IMR-90 (cell line): ENCODE measurements at regions not wholly inside any gene's neighbourhood (a gene's known extent, or its start where the extent isn't known, plus 50 kb on each side); places are given as distances from the start of the nearest gene placed in this dataset.

Experiments
- CHD1 ChIP-seq: IDR thresholded peaks from 2 replicates; pipeline ENCODE4 v1.6.1; 2012; ENCODE audit warnings: low read depth, low read length, improper control_type of control experiment
- FOS ChIP-seq: fragments of 150-350 bp; IDR thresholded peaks from 2 replicates; pipeline ENCODE4 v1.6.1; 2016; ENCODE audit warnings: low read depth, low read length
- MAFK ChIP-seq: IDR thresholded peaks from 2 replicates; pipeline ENCODE4 v1.6.1; 2012; ENCODE audit warnings: low read depth, low read length, improper control_type of control experiment
- MXI1 ChIP-seq: IDR thresholded peaks from 2 replicates; pipeline ENCODE4 v1.6.1; 2012; ENCODE audit warnings: low read depth, mild to moderate bottlenecking, low read length, moderate library complexity, borderline replicate concordance
- NFE2L2 ChIP-seq: fragments of 150-350 bp; IDR thresholded peaks from 2 replicates; pipeline ENCODE4 v1.6.1; 2016; ENCODE audit warnings: low read depth, mild to moderate bottlenecking, low read length
- POLR2A ChIP-seq: IDR thresholded peaks from 2 replicates; pipeline ENCODE4 v1.6.1; 2012; ENCODE audit warnings: mild to moderate bottlenecking, low read depth, low read length
- RAD21 ChIP-seq: IDR thresholded peaks from 2 replicates; pipeline ENCODE4 v1.6.1; 2012; ENCODE audit warnings: low read length, improper control_type of control experiment
- RFX5 ChIP-seq: IDR thresholded peaks from 2 replicates; pipeline ENCODE4 v1.8.0; 2012; ENCODE audit warnings: low read depth, mild to moderate bottlenecking, low read length, moderate library complexity
- TF ChIP-seq, protein P1 (sequence below): conservative IDR thresholded peaks from 2 replicates; pipeline ENCODE4 v1.5.1; 2012; ENCODE audit warnings: mild to moderate bottlenecking, low read depth, low read length, improper control_type of control experiment
- TF ChIP-seq, protein P2 (sequence below): fragments of 150-350 bp; IDR thresholded peaks from 2 replicates; pipeline ENCODE4 v1.6.1; 2017; ENCODE audit warnings: mild to moderate bottlenecking, antibody characterized with exemption, low read length, low read depth

DNA sequence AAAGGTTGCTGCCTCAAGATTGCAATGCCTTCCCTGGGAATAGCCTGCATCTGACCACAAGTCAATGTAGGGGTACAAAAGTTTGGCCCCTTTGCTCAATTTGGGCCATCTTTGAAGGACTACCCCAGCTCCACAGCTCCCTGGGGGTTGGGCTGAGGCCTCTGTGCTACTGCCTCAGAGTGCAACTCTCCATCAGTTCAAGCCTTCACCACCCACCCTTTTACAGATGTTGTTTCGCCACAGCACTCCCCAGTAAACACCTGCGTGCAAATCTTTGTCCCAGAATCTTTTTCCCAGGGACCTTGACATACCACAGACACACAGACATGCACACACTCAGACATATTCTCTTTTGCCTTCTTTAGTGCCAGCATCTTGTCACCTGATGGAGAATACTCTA is 66.0 kb upstream of the ANKRD1 start:
- TF ChIP-seq, protein P1, sequence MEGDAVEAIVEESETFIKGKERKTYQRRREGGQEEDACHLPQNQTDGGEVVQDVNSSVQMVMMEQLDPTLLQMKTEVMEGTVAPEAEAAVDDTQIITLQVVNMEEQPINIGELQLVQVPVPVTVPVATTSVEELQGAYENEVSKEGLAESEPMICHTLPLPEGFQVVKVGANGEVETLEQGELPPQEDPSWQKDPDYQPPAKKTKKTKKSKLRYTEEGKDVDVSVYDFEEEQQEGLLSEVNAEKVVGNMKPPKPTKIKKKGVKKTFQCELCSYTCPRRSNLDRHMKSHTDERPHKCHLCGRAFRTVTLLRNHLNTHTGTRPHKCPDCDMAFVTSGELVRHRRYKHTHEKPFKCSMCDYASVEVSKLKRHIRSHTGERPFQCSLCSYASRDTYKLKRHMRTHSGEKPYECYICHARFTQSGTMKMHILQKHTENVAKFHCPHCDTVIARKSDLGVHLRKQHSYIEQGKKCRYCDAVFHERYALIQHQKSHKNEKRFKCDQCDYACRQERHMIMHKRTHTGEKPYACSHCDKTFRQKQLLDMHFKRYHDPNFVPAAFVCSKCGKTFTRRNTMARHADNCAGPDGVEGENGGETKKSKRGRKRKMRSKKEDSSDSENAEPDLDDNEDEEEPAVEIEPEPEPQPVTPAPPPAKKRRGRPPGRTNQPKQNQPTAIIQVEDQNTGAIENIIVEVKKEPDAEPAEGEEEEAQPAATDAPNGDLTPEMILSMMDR = no peak
- no peak for TF ChIP-seq MAFK
- no peak for TF ChIP-seq POLR2A
- TF ChIP-seq NFE2L2 = no peak
- TF ChIP-seq, protein P2, sequence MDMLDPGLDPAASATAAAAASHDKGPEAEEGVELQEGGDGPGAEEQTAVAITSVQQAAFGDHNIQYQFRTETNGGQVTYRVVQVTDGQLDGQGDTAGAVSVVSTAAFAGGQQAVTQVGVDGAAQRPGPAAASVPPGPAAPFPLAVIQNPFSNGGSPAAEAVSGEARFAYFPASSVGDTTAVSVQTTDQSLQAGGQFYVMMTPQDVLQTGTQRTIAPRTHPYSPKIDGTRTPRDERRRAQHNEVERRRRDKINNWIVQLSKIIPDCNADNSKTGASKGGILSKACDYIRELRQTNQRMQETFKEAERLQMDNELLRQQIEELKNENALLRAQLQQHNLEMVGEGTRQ = no peak
- no peak for TF ChIP-seq RAD21
- no peak for TF ChIP-seq CHD1
- TF ChIP-seq FOS = no peak
- TF ChIP-seq MXI1 = no peak
- no peak for TF ChIP-seq RFX5
